ENCODE measurements at regions not wholly inside any gene's neighbourhood (a gene's known extent, or its start where the extent isn't known, plus 50 kb on each side); places are given as distances from the start of the nearest gene placed in this dataset.

GRCh38 chr9:90309809-90310520, 332.7 kb downstream of the DIRAS2 start:
- intact Hi-C loops (cut with DNase I), result no loop called here
- TF ChIP-seq CTCF (IDR thresholded peaks at IDR 0.05), result no peak
- Histone ChIP-seq H3K36me3 (no peaks in the 10 kb centered on the region), H3K27ac (no peak overlapping the region), H3K4me3 (no peak overlapping the region), H3K4me1 (no peaks in the 10 kb centered on the region), H3K27me3 (no peaks in the 10 kb centered on the region), H3K9me3 (no peaks in the 10 kb centered on the region)
- no peak for DNase-seq (ENCODE audit: low spot score in 2 of 2)

- intact Hi-C loops (cut with DNase I), result no loop called here
Measured at GRCh38 chr9:90310521-90310876, 332.1 kb downstream of the DIRAS2 start.

GRCh38 chr9:90311811-90312210, 330.8 kb downstream of the DIRAS2 start:
- TF ChIP-seq CTCF (IDR thresholded peaks at IDR 0.05), result no peak
- no peak for DNase-seq (ENCODE audit: low spot score in 2 of 2)
- intact Hi-C loops (cut with DNase I), result no loop called here
- Histone ChIP-seq H3K27ac (no peak overlapping the region), H3K4me1 (no peaks in the 10 kb centered on the region), H3K36me3 (no peaks in the 10 kb centered on the region), H3K9me3 (no peaks in the 10 kb centered on the region), H3K4me3 (no peak overlapping the region), H3K27me3 (no peaks in the 10 kb centered on the region)

More at GRCh38 chr9:90310521-90310876, 332.1 kb downstream of the DIRAS2 start:
- no peaks in the 10 kb centered on the region for H3K9me3 ChIP-seq
- no peaks in the 10 kb centered on the region for H3K36me3 ChIP-seq
- H3K27ac ChIP-seq, result no peak overlapping the region
- H3K4me3 ChIP-seq, result no peak overlapping the region
- DNase-seq (ENCODE audit: low spot score in 2 of 2), result no peak
- no peaks in the 10 kb centered on the region for H3K4me1 ChIP-seq
- no peak for TF ChIP-seq CTCF (IDR thresholded peaks at IDR 0.05)
- no peaks in the 10 kb centered on the region for H3K27me3 ChIP-seq

- no peak for TF ChIP-seq CTCF (IDR thresholded peaks at IDR 0.05)
- no peak overlapping the region for H3K27ac ChIP-seq
- intact Hi-C loops (cut with DNase I), result no loop called here
- H3K4me3 ChIP-seq, result no peak overlapping the region
- H3K27me3 ChIP-seq, result no peaks in the 10 kb centered on the region
- no peak for DNase-seq (ENCODE audit: low spot score in 2 of 2)
- H3K4me1 ChIP-seq, result no peaks in the 10 kb centered on the region
- no peaks in the 10 kb centered on the region for H3K36me3 ChIP-seq
- no peaks in the 10 kb centered on the region for H3K9me3 ChIP-seq
Measured at GRCh38 chr9:90322296-90322695, 320.3 kb downstream of the DIRAS2 start.

GRCh38 chr9:90325913-90326653, 316.5 kb downstream of the DIRAS2 start:
- Histone ChIP-seq H3K9me3 (no peaks in the 10 kb centered on the region), H3K27ac (no peak overlapping the region), H3K36me3 (no peaks in the 10 kb centered on the region), H3K27me3 (no peaks in the 10 kb centered on the region), H3K4me1 (no peaks in the 10 kb centered on the region), H3K4me3 (no peak overlapping the region)
- no peak for DNase-seq (ENCODE audit: low spot score in 2 of 2)
- intact Hi-C loops (cut with DNase I), result no loop called here
- no peak for TF ChIP-seq CTCF (IDR thresholded peaks at IDR 0.05)

All from ascending aorta (tissue), 2 donors.